GM21528 (cell line): ENCODE measurements at regions not wholly inside any gene's neighbourhood (a gene's known extent, or its start where the extent isn't known, plus 50 kb on each side); places are given as distances from the start of the nearest gene placed in this dataset.

Experiments
- ATAC-seq: cut with Tn5 transposase; IDR thresholded peaks from one replicate; pipeline ENCODE4 v1.9.1; 2021; ENCODE audit warnings: mild to moderate bottlenecking, moderate library complexity; ENCODE audit not compliant: unreplicated experiment, low FRiP score

DNA sequence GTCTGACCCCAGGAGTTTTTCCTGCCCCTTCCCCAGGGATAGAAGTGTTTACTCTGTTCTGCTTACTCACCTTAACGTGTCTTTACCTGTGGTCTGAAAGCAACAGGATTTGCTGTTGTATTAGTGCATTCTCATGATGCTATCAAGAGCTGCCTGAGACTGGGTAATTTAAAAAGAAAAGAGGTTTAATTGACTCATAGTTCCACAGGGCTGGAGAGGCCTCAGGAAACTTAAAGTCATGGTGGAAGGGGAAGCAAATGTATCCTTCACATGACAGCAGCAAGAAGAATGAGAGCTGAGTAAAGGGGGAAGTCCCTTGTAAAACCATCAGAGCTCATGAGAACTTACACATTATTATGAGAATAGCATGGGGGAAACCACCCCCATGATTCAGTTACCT lies 240.4 kb downstream of the SNAPC1 start:
- no peak for ATAC-seq

DNA sequence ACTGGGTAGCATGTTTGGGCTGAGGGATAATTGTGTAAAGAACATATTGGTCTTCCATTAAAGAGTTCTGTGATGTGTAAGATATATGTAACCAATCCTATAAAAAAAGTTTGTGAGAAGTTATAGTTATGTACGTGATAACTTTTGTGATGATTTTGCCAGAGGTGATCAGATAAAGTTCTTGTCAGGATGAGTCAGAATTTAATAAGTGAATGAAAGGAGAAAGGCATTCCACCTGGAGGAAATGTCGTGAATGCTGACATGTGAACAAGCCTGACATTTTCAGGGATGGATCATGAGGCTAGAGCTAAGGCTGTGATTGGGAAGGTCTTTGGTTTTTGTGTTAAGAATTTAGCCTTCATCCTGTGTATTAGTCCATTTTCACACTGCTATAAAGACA lies 241.5 kb downstream of the SNAPC1 start:
- ATAC-seq: no peak

DNA sequence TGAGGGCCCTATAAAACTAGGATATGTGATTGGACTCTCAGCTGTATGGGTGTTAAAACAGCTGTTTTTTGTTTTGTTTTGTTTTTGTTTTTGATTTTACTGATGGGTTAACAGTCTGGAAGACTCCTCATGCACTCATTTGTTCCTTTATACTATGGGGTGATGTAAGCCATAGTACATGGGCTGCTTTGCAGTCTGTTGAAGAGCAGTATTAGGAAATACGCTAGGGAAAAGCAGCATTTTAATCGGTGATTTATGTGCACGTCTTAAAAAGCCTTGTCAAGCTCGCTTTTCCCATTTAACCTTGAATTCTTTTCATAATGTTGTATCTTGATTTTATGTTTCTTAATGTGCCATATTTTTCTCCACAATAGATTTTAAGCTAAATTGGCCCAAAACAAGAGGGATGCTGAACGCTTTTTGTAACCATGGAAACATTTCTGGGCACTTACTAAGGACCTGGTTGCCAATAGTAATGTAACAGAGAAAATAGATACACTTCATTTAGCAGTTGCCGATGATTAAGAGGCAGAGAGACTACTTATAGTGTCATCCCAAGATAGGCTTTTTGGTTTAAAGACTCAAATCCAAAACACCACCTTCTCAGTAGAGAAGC lies 244.0 kb downstream of the SNAPC1 start:
- ATAC-seq: no peak

DNA sequence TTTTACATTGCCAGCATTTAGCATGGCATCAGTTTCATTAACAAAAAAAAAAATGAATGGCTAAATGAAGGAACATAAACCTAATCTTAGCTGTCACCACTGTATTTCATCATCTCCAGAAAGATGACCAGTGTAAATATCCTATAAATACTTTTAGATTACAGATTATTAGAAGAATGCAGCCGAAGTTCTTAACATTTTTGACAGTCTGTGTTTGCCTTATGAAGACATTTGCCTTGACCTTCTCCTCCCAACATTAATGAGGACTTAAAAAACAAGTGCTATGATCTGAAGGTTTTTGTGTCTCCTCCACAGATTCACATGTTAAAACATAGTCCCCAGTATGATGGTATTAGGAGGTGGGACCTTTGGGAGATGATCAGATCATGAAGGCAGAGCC lies 253.0 kb downstream of the SNAPC1 start:
- ATAC-seq: no peak

DNA sequence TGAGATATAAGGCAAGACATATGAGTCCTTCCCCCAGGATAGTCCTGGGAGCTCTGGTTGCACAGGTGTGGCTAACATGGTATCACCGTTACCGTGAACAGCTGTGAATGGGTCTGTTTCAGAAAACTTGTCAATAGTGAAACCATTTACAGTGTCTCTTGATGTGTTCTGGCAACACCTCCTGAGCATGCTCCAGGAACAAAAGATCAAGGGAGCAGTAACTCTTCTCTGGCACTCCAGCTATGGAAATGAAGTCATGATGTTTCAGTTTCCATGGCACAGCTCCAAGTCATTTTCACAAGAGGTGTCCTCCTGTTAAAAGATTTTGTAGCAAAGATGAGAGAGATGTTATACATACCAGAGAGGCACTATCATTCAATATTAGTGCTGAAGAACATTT lies 253.7 kb downstream of the SNAPC1 start:
- ATAC-seq: no peak

DNA sequence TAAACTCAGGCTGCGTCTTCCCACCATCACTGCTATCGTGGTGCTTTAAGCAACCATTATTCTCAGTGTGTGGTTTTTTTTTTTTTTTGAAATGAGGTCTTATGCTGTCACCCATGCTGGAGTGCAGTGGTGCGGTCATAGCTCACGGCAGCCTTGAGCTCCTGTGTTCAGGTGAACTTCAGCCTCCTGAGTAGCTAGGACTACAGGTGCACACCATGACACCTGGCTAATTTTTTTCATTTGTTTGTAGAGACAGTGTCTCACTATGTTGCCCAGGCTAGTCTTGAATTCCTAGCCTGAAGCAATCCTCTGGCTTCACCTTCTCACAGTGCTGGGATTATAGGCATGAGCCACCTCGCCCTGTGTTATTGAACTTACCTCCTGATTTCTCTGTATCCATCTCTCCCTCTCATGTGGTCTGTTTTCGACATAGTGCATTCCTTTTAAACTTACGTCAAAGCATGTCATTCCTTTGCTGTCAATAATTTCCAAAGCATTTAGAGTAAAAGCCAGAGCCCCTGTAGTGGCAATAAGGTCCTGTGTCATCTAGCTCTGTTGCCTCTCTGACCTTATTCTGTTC lies 255.5 kb downstream of the SNAPC1 start:
- ATAC-seq: no peak

DNA sequence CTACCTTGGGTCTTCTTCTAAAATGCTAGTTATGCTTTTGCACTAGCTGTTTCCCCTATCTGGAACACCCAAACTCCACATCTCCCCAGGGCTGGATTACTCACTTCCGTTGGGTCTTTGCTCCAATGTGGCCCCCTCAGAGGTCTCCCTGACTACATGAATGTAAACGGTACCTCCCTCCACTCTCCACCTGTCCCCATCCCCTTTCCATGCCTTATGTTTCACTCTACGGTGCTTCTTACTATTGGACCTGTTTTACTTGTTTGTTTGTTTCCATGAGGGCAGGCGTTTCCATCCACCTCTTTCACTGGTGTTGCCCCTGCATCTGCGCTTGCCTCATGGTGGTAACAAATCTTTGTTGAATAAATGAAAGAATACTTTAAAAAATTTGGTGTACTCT lies 256.4 kb downstream of the SNAPC1 start:
- ATAC-seq: no peak

DNA sequence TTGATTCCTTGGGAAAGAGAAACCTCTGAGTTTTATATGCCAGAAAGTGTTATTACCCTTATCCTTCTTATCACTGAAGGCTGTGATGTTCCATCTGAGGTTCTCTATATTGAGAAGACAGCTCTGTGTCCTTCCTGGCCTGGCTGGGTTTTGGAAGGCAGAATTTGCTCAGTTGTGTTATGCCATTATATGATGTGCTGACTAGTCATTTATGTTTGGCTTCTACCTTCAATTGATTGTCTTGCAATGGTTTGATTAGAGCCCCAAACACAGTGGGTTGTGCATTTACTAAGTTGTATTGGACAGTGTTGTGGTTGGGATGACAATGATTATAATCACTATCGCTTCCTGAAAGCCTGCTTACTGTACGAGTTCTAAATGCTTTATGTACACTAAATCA lies 265.7 kb downstream of the SNAPC1 start:
- ATAC-seq: no peak

DNA sequence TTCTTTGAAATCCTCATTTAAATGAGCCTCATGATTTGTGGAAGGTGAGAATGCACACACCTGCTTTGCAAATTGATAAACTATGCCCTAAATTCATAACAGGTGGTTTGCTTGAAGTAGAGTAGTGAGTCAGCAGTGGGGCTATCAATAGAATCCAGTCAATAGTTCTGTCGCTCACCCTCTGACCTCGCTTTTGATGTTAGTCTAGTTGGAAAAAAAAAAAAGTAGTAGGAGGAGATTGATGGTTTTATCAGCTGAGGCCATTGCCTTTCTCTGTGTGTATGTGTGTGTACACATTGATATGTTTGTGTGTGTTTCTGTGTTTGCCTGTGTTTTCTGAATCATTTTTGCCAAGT lies 267.3 kb downstream of the SNAPC1 start:
- peak; percentile 70 for ATAC-seq

DNA sequence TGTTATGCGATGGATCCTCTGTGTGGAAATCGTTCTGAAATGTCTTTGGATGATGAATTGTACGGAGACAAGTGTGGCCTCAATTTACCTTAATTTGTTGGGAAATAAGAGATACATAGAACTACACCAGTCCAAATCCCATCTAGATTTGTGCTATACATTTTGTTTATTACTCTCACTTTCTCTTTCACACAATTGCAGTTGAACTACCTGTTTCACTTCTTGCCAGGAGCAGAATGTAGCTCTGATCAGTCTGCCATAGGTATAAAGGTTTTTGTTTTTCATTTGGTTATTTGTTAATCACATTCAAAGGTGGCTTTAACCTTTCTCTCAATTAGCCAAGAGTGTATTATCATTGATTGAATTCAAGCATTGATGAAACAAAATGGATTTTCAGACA lies 268.2 kb downstream of the SNAPC1 start:
- peak; percentile 51 for ATAC-seq

DNA sequence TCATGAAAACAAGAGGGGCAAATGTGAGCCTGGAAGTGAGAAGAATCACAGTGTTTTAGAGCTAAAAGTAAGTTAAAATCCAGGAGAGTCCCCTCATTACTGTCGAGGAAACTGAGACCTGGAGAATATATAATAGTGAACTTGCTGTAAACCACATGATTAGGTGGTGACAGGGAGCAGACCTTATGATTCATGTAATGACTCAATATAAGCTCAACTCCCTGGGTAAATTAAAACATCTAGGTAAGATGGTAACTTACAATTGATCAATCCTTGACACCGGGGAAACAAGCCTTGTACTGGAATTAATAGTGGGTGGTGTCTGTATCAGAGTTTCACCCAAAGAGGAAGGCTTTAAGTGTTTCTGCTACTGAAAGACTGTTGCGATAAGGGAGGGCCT lies 269.3 kb downstream of the SNAPC1 start:
- no peak for ATAC-seq

DNA sequence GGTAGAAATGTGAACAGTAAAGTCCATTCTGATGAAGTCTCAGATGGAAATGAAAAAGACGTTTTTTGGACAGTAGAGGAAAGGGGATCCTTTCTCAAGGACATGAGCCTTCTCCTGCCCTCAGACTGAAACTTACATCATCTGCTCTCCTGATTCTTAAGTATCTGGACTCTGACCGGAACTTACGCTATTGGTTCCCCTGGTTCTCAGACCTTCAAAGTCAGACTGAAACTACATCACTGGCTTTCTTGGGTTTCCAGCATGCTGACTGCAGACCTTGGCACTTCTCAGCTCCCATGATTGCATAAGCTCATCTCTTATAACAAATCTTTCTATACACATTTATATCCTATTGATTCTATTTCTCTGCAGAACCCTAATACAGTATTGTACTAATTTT lies 291.0 kb downstream of the SNAPC1 start:
- ATAC-seq: no peak

DNA sequence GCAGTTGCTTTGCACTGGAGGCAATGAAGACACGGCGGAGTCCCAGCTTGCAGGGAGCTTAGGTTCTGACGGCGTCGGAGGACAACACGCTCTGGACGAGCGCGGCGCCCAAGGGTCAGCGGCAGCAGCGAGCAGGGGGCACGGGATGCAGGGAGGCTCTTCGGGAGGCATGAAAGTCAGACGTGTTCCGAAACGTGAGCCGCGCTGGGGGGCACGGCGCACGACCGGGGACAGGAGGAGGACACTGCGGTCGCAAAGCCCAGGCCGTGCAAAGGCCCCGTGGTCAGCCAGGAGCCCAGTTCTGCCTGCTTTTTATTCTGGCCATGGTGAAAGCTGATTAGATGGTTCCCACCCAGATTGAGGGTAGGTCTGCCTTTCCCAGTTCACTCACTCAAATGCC lies 294.6 kb downstream of the SNAPC1 start:
- ATAC-seq: no peak

DNA sequence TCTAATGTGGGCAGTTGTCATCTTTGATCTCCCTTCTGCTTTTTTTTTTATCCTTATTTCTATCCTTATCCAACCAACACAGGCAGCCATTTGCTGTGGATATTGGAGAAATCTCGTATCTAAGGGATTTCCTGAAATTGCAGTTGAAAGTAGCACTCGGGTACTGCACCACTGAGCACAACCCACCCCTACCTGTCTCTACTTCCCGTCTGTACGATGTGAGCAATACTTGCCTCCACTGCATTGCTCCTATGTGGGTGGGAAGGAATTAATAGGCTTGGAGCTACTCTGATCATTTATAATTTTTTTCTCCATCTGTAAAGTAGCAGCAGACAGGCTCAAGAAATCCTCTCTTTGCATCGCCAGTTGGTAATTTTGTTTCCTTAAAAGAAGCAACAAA lies 300.4 kb downstream of the SNAPC1 start:
- ATAC-seq: no peak

DNA sequence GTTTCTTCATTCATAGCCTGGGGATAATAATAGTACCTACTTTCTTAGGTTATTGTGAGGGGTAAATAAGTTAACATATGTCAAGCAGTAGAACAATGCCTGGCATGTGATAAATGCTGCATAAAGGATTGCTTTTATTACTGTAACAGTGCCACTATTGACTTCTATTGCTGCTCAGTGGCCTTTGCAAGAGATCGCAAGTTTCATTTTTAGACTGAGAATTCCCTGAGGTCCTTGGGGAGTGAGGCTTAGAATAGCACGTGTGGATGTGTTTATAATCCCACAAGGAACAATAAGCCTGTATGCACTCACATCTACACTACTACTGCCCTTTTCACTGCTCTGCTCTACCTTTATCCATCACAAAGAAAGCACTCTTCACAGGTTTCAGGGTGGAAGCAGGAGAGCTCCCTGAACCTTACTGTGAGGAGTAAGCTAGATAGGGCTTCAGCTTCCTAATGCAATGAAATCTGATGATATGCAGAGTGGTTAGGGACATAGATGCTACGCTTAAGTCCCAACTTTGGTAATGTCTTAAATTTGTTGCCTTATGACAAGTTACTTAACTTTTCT lies 302.6 kb downstream of the SNAPC1 start:
- no peak for ATAC-seq

DNA sequence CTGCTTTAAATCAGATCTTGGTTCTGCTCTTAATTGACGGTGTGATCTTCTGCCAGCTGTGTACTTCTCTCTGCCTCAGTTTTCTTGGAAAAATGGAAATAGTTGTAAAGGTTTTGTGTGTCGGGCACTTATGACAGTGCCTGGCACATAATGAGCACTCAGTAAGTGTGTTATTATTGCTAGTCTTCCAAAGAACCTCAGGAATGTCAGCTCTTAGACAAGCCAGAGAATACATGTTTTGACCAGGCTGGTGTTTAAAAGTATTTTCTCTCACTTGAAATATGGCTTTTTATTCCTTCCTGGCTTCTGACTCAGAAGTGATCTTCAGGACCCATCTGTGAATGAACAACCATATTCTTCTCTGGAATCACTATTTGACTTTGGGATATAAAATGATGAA lies 304.1 kb downstream of the SNAPC1 start:
- no peak for ATAC-seq

DNA sequence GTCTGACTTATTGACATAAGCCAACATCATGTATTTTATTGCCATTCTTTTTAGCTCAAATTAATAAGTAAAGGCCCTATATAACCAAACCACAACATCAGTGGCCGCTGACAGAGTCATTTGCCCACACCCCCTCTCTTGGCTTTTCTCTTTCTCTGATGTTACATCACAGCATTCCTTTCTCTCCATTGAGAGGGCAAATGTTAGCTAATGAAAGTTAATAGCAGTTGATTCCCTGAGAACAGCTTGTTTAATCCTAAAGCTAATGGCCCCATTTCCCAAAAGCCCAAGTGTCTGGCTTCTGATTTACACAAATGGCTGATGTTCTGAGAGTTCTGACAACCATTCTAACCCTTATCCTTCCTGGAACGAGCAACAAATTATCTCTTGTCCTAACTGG lies 308.8 kb downstream of the SNAPC1 start:
- ATAC-seq: no peak

DNA sequence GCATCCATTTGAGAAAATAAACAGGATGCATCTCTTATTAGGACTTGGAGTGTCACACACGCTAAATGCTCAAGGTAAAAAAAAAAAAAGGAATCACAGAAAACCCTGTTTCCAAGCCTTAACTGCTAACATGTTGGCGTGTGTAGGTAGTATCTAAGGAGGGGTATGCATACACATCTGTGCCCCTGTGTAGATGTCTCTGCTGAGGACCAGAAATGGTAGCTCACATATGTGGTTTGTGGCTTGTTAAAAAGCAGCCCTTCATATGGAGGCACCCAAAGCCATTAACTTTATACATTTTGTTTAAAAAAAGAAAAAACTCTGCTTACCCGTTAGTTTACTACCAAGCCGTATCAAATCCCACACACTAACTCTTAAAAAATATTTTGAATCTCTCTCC lies 314.1 kb downstream of the SNAPC1 start:
- no peak for ATAC-seq

DNA sequence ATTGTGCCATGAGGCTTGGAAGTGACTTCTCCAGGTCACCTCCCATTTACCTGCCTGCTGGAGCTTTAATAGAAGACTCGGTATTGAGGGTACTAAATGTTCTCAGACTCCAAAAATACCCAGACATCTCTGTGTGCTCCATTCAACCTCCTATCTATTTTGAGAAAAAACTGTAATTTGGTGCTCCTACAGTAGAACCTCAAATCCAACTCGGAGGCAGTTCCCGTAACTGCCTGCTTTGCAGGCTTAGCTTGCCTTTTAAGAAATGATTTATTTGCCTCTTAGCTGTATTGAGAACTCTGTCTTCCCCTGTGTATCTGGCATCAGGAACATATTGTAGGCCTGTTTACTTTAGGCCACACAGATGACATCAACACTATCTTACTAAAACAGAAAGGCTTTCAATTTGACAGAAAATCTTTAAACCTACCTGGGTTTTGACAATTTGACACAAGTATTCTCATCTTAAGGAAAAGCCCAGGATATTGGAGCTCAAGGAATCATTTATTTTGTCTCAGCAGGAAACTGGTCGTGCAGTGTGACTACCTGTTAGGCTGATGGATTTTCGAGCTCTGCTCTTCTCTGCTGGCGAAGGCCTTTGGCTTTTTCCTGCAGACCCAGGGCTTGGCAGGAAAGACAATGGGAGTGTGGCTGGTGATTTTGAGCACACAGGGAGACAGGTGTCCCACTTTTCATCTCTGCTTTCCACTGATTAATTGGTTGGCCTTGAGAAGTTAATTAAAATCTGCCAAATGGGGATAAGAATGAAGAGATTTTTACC lies 314.8 kb downstream of the SNAPC1 start:
- no peak for ATAC-seq

DNA sequence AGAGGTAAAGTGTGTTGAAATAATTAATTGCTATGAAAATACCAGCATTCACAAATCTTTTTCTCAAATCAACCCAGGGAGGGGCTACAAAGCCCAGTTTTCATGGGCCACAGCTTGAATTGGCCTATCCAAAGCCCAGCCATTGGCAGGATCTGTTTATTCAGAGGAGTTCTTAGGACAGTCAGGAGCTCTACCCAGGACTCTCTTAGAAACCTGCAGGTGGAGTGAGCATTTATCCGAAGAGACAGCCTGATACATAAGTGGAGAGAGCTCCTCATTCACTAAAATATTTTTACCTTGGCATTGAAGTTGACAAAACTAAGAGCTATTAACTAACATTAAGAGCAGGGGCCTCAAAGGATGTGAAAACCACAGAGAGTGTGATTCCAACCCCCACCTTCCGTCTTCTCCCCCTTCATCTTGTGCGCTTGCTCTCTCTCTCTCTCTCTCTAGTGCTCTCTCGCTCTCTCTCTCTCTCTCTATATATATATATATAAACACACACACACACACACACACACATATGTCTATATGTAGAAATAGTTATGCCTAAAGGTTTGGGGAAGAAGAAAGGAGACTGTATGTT lies 315.5 kb downstream of the SNAPC1 start:
- ATAC-seq: no peak

DNA sequence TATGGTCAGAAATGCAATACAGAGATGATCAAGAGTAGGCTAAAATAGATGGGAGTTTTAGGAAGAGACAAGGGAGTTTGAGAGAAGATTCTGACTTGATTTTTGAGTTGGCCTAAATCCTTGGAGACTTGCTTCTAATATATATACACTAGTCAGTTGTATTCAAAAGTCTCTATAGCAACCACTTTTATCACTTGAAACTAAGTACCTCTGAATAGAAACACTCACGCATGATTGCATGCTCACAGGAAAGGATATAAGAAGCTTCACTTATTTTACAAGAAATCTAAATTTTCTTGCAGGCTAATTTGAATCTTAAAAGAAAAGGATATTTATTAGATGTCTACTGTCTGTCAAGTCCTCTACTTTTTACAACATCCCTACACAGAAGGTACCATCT lies 316.8 kb downstream of the SNAPC1 start:
- ATAC-seq: peak; percentile 43
